H1 (cell line): ENCODE measurements at regions not wholly inside any gene's neighbourhood (a gene's known extent, or its start where the extent isn't known, plus 50 kb on each side); places are given as distances from the start of the nearest gene placed in this dataset.

Experiments used
- CTCF ChIA-PET: fragments of 300-600 bp; sonication (Branson Sonifier 250); formaldehyde crosslinking; loops from one replicate; lab custom pipeline; 2021; ENCODE audit not compliant: partially characterized antibody; lab: Charles Lee
- POLR2A ChIA-PET: fragments of 300-600 bp; sonication (Branson Sonifier 250); formaldehyde crosslinking; loops from one replicate; lab custom pipeline; 2021; ENCODE audit warnings: inconsistent platforms; ENCODE audit not compliant: partially characterized antibody; lab: Charles Lee
- DNase-seq, 2 experiments: peaks; one replicate each; pipeline versions ENCODE4 v3.0.0 to v3.0.0-alpha.2; 2010 to 2022; ENCODE audit warnings: low spot score in 2 of 2, low read depth in 1 of 2, mixed read lengths in 1 of 2
- FAIRE-seq: peaks from 2 replicates; lab custom pipeline; 2011; peaks lifted over from hg19 to GRCh38; lab: Jason Lieb, UNC
- H2AFZ ChIP-seq: 2 replicates; pipeline ENCODE4 v1.8.1; 2012; ENCODE audit warnings: low read length, inconsistent platforms
- H2AK5ac ChIP-seq: 2 replicates; pipeline ENCODE4 v1.6.1; 2013; ENCODE audit warnings: low read depth, low read length
- H2BK120ac ChIP-seq: replicated peaks from 2 replicates; pipeline ENCODE3; 2013; ENCODE audit warnings: low read depth, low read length, inconsistent platforms
- H2BK12ac ChIP-seq: 2 replicates; pipeline ENCODE4 v1.6.1; 2013; ENCODE audit warnings: low read depth, low read length
- H2BK15ac ChIP-seq: 2 replicates; pipeline ENCODE4 v1.6.1; 2013; ENCODE audit warnings: low read length
- H2BK20ac ChIP-seq: 2 replicates; pipeline ENCODE4 v1.6.1; 2013; ENCODE audit warnings: low read length
- H2BK5ac ChIP-seq: 2 replicates; pipeline ENCODE4 v1.6.1; 2013; ENCODE audit warnings: low read depth, low read length
- H3K14ac ChIP-seq: 2 replicates; pipeline ENCODE4 v1.6.1; 2013; ENCODE audit warnings: inconsistent platforms; ENCODE audit not compliant: insufficient read length
- H3K18ac ChIP-seq: 2 replicates; pipeline ENCODE4 v1.6.1; 2013; ENCODE audit warnings: low read length; ENCODE audit errors: extremely low read depth
- H3K23ac ChIP-seq: 2 replicates; pipeline ENCODE4 v1.6.1; 2013; ENCODE audit warnings: inconsistent platforms; ENCODE audit not compliant: insufficient read length
- H3K23me2 ChIP-seq: 2 replicates; pipeline ENCODE4 v1.6.1; 2013; ENCODE audit warnings: low read depth, low read length
- H3K27ac ChIP-seq: 2 replicates; pipeline ENCODE4 v1.6.1; 2011; ENCODE audit warnings: low read depth, low read length, inconsistent platforms
- H3K27me3 ChIP-seq, 4 experiments: replicated peaks in 1 of 4; 1 replicate in 1 of 4; 2 replicates in 3 of 4; pipeline versions ENCODE4 v1.6.1 to v1.8.1; 2011 to 2013; ENCODE audit warnings: low read length in 3 of 4, mild to moderate bottlenecking in 3 of 4, inconsistent platforms in 2 of 4, mixed read lengths in 2 of 4, moderate library complexity in 1 of 4; ENCODE audit not compliant: control insufficient read depth in 3 of 4, insufficient read depth in 3 of 4; ENCODE audit errors: extremely low read depth in 1 of 4
- H3K36me3 ChIP-seq, 4 experiments: 2 replicates each; pipeline versions ENCODE4 v1.6.1 to v1.8.1; 2011 to 2013; ENCODE audit warnings: mild to moderate bottlenecking in 4 of 4, low read length in 3 of 4, moderate library complexity in 2 of 4, control low read depth in 1 of 4, inconsistent platforms in 1 of 4; ENCODE audit not compliant: insufficient read depth in 4 of 4, control insufficient read depth in 2 of 4
- H3K4ac ChIP-seq: replicated peaks from 2 replicates; pipeline ENCODE3; 2013; ENCODE audit warnings: low read length, low read depth, mixed read lengths, inconsistent platforms; ENCODE audit not compliant: insufficient read length
- H3K4me1 ChIP-seq, 4 experiments: replicated peaks in 1 of 4; 1 replicate in 1 of 4; 2 replicates in 3 of 4; pipeline versions ENCODE4 v1.6.1 to v1.8.1; 2011 to 2013; ENCODE audit warnings: low read length in 3 of 4, inconsistent platforms in 2 of 4, mixed read lengths in 1 of 4; ENCODE audit not compliant: insufficient read depth in 4 of 4, control insufficient read depth in 3 of 4
- H3K4me2 ChIP-seq, 2 experiments: 2 replicates each; pipeline versions ENCODE4 v1.6.1 to v1.8.1; 2011 to 2013; ENCODE audit warnings: low read depth in 2 of 2, low read length in 2 of 2, control low read depth in 1 of 2, inconsistent platforms in 1 of 2, mild to moderate bottlenecking in 1 of 2; ENCODE audit not compliant: insufficient read depth in 1 of 2
- H3K4me3 ChIP-seq, 4 experiments: fragments of 200-600, 300-600 bp in 1 of 4; sonication (generic), shearing (Covaris generic), sonication (Bioruptor Twin) in 1 of 4; 2 replicates each; pipeline versions ENCODE4 v1.5.1 to v1.8.1; 2011 to 2016; ENCODE audit warnings: low read length in 4 of 4, low read depth in 3 of 4, control low read depth in 2 of 4, inconsistent platforms in 2 of 4, mild to moderate bottlenecking in 2 of 4, mixed read lengths in 1 of 4, moderate library complexity in 1 of 4; ENCODE audit not compliant: insufficient read depth in 2 of 4; ENCODE audit errors: extremely low read depth in 1 of 4
- H3K56ac ChIP-seq: replicated peaks from 2 replicates; pipeline ENCODE3; 2013; ENCODE audit warnings: low read depth, mild to moderate bottlenecking, mixed read lengths, low read length, inconsistent platforms; ENCODE audit not compliant: insufficient read length
- H3K79me1 ChIP-seq: 2 replicates; pipeline ENCODE4 v1.6.1; 2013; ENCODE audit warnings: low read depth, low read length, control low read depth
- H3K79me2 ChIP-seq, 2 experiments: 2 replicates each; pipeline versions ENCODE4 v1.6.1 to v1.8.1; 2012 to 2013; ENCODE audit warnings: low read length in 2 of 2, mild to moderate bottlenecking in 2 of 2, inconsistent platforms in 1 of 2; ENCODE audit not compliant: insufficient read depth in 2 of 2, control insufficient read depth in 1 of 2
- H3K9ac ChIP-seq, 4 experiments: replicated peaks in 1 of 4; 1 replicate in 1 of 4; 2 replicates in 3 of 4; pipeline versions ENCODE4 v1.6.1 to v1.8.1; 2011 to 2013; ENCODE audit warnings: low read depth in 3 of 4, low read length in 3 of 4, control low read depth in 2 of 4, mild to moderate bottlenecking in 2 of 4, moderate library complexity in 2 of 4, inconsistent platforms in 1 of 4; ENCODE audit errors: extremely low read depth in 1 of 4
- H3K9me3 ChIP-seq, 2 experiments: 2 replicates each; pipeline versions ENCODE4 v1.6.1 to v1.8.1; 2012 to 2013; ENCODE audit warnings: mild to moderate bottlenecking in 2 of 2, moderate library complexity in 2 of 2, control low read depth in 1 of 2, inconsistent platforms in 1 of 2, low read depth in 1 of 2, low read length in 1 of 2, mixed read lengths in 1 of 2; ENCODE audit not compliant: insufficient read depth in 2 of 2
- H4K20me1 ChIP-seq, 2 experiments: replicated peaks in 1 of 2; 2 replicates each; pipeline versions ENCODE3 to v1.8.1; 2011 to 2013; ENCODE audit warnings: inconsistent platforms in 2 of 2, low read length in 2 of 2, mild to moderate bottlenecking in 1 of 2; ENCODE audit not compliant: insufficient read depth in 2 of 2, control insufficient read depth in 1 of 2
- H4K5ac ChIP-seq: 2 replicates; pipeline ENCODE4 v1.6.1; 2013; ENCODE audit warnings: low read length, low read depth, mixed read lengths, inconsistent platforms; ENCODE audit not compliant: insufficient read length
- H4K8ac ChIP-seq: 2 replicates; pipeline ENCODE4 v1.8.0; 2013; ENCODE audit warnings: mild to moderate bottlenecking, moderate library complexity, low read length, inconsistent platforms; ENCODE audit not compliant: insufficient read depth; ENCODE audit errors: extremely low read depth
- H4K91ac ChIP-seq: replicated peaks from 2 replicates; pipeline ENCODE3; 2013; ENCODE audit warnings: low read length, mixed read lengths, inconsistent platforms; ENCODE audit not compliant: insufficient read length
- ASH2L ChIP-seq: fragments of 200-600, 300-600 bp; sonication (generic); IDR thresholded peaks from one replicate; pipeline ENCODE4 v1.7.1; 2017; ENCODE audit warnings: low read length
- ATF2 ChIP-seq: IDR thresholded peaks from 2 replicates; pipeline ENCODE4 v1.6.1; 2012; ENCODE audit warnings: low read length, inconsistent platforms
- E2F6 ChIP-seq: IDR thresholded peaks from 2 replicates; pipeline ENCODE4 v1.6.1; 2012; ENCODE audit warnings: inconsistent platforms
- EZH2 ChIP-seq: fragments of 200-600 bp; sonication (generic); IDR thresholded peaks from 2 replicates; pipeline ENCODE4 v1.7.1; 2012; ENCODE audit warnings: low read depth, mild to moderate bottlenecking, moderate library complexity, low read length, inconsistent platforms; ENCODE audit not compliant: severe bottlenecking
- JUN ChIP-seq: IDR thresholded peaks from 2 replicates; pipeline ENCODE4 v1.6.1; 2011; ENCODE audit warnings: low read depth, mild to moderate bottlenecking, improper control_type of control experiment, low read length
- JUND ChIP-seq: IDR thresholded peaks from 2 replicates; pipeline ENCODE4 v1.6.1; 2011; ENCODE audit warnings: mild to moderate bottlenecking, improper control_type of control experiment, low read length
- KDM4A ChIP-seq: IDR thresholded peaks from one replicate; pipeline ENCODE4 v1.7.1; 2012; ENCODE audit warnings: low read depth, mild to moderate bottlenecking, moderate library complexity, low read length, inconsistent platforms; ENCODE audit not compliant: severe bottlenecking
- POU5F1 ChIP-seq: IDR thresholded peaks from 2 replicates; pipeline ENCODE4 v1.6.1; 2011; ENCODE audit warnings: low read depth, mild to moderate bottlenecking, low read length, moderate library complexity
- RAD21 ChIP-seq, 2 experiments: IDR thresholded peaks in 1 of 2; conservative IDR thresholded peaks in 1 of 2; 2 replicates each; pipeline ENCODE4 v1.6.1; 2011; ENCODE audit warnings: low read depth in 2 of 2, low read length in 2 of 2, improper control_type of control experiment in 1 of 2, inconsistent platforms in 1 of 2, mild to moderate bottlenecking in 1 of 2, moderate library complexity in 1 of 2
- TAF1 ChIP-seq: IDR thresholded peaks from 2 replicates; pipeline ENCODE4 v1.6.1; 2011; ENCODE audit warnings: mild to moderate bottlenecking, low read depth, low read length
- YY1 ChIP-seq: IDR thresholded peaks from 2 replicates; pipeline ENCODE4 v1.6.1; 2011; ENCODE audit warnings: low read depth, mild to moderate bottlenecking, low read length
- ZNF274 ChIP-seq: IDR thresholded peaks from 2 replicates; pipeline ENCODE4 v1.7.0; 2012; ENCODE audit warnings: low read length, borderline replicate concordance; ENCODE audit errors: extremely low read depth
- WGBS, 2 experiments: shearing (Covaris generic) in 1 of 2; methylation state at CpG; one replicate each; pipeline versions ENCODE4 v1.1.6 to v1.1.7; 2013 to 2015; ENCODE audit warnings: low lambda C conversion rate in 2 of 2, mixed read lengths in 2 of 2, inconsistent platforms in 1 of 2, low coverage in 1 of 2, missing lambda C conversion rate in 1 of 2; ENCODE audit not compliant: insufficient replicate concordance in 2 of 2, insufficient coverage in 1 of 2, insufficient read length in 1 of 2; ENCODE audit errors: extremely low coverage in 1 of 2, missing lambda C conversion rate in 1 of 2; 5-methylcytosine and 5-hydroxymethylcytosine counted together

- Histone ChIP-seq H3K9ac (no peak overlapping the region), H2BK5ac (no peak overlapping the region), H3K23me2 (no peaks in the 10 kb centered on the region), H3K36me3 (no peaks in the 10 kb centered on the region), H4K91ac (no peak overlapping the region), H2BK12ac (0 out of 2 replicates have a peak overlapping the region, but pooled peaks have one; percentile 4), H3K79me1 (no peaks in the 10 kb centered on the region), H3K4me3 (no peak overlapping the region), H2AK5ac (no peak overlapping the region), H3K4me2 (no peak overlapping the region), H3K27me3 (no peaks in the 10 kb centered on the region), H3K23ac (no peak overlapping the region), H2BK15ac (no peak overlapping the region), H3K79me2 (no peaks in the 10 kb centered on the region), H3K56ac (no peak overlapping the region), H3K4ac (no peak overlapping the region), H4K20me1 (no peaks in the 10 kb centered on the region), H4K8ac (no peak overlapping the region), H3K14ac (no peak overlapping the region), H3K9me3 (peaks cover 2 to 7% of the 10 kb centered on the region in 2 experiments; a peak in 3 of 4 replicates), H2BK20ac (no peak overlapping the region), H3K18ac (no peak overlapping the region), H2AFZ (peak overlapping the region; percentile 78), H3K4me1 (no peaks in the 10 kb centered on the region), H4K5ac (no peak overlapping the region), H3K27ac (no peak overlapping the region), H2BK120ac (no peak overlapping the region)
- ChIA-PET POLR2A (no interaction called here), CTCF (no interaction called here)
- FAIRE-seq (no peak), DNase-seq (no peak)
- WGBS, 2 experiments = 89% methylated on average over 5 of the region's 5 CpGs; no CpG with 5 or more reads in 1 of the 2 experiments
- TF ChIP-seq E2F6 (no peak), RAD21 (IDR thresholded peaks at IDR 0.05 in 1 of 2, conservative IDR thresholded peaks at IDR 0.05 in 1 of 2; ENCODE audit: low read depth in 2 of 2, low read length in 2 of 2) (no peak), YY1 (no peak), KDM4A (no peak), ASH2L (no peak), JUND (no peak), POU5F1 (no peak), ZNF274 (no peak), JUN (no peak), EZH2 (no peak), ATF2 (no peak), TAF1 (no peak)
Observed at GRCh38 chr2:226643946-226644282, 155.7 kb downstream of the IRS1 start.
